ENCODE measurements at regions not wholly inside any gene's neighbourhood (a gene's known extent, or its start where the extent isn't known, plus 50 kb on each side); places are given as distances from the start of the nearest gene placed in this dataset.

- no peak for TF ChIP-seq REST (IDR thresholded peaks at IDR 0.05; ENCODE audit: insufficient read depth in 1 of 2, low read depth in 2 of 2, low read length in 1 of 2)
- no peak for TF ChIP-seq CTCF (IDR thresholded peaks at IDR 0.05)
- TF ChIP-seq SIN3A (IDR thresholded peaks at IDR 0.05; ENCODE audit: borderline replicate concordance, insufficient read depth, low read depth, low read length), result no peak
- no peak for TF ChIP-seq POLR2AphosphoS5 (IDR thresholded peaks at IDR 0.05; ENCODE audit: low read depth, low read length)
- TF ChIP-seq TCF7L2 (IDR thresholded peaks at IDR 0.05; ENCODE audit: low read depth, low read length), result no peak
Observed at GRCh38 chr6:20038410-20039204, 173.7 kb downstream of the MBOAT1 start.

Measured in Panc1 (cell line).